GM06990 (cell line): ENCODE measurements at regions not wholly inside any gene's neighbourhood (a gene's known extent, or its start where the extent isn't known, plus 50 kb on each side); places are given as distances from the start of the nearest gene placed in this dataset.

Experiments used
- DNase-seq: peaks from one replicate; pipeline ENCODE4 v3.0.0-alpha.2; 2011; ENCODE audit not compliant: insufficient read length; ENCODE audit errors: extremely low read depth
- H3K27me3 ChIP-seq: replicated peaks from 2 replicates; pipeline ENCODE4 v1.6.0; 2011; ENCODE audit warnings: low read length; ENCODE audit not compliant: control insufficient read depth, insufficient read depth
- H3K36me3 ChIP-seq: 2 replicates; pipeline ENCODE4 v1.5.1; 2011; ENCODE audit warnings: low read length; ENCODE audit not compliant: control insufficient read depth, insufficient read depth
- H3K4me3 ChIP-seq: replicated peaks from 2 replicates; pipeline ENCODE4 v1.5.1; 2011; ENCODE audit warnings: low read depth, mild to moderate bottlenecking, control low read depth, low read length
- CTCF ChIP-seq: IDR thresholded peaks from 2 replicates; pipeline ENCODE4 v1.5.1; 2011; ENCODE audit warnings: low read length, control low read depth, mild to moderate bottlenecking, inconsistent platforms; ENCODE audit not compliant: insufficient read depth, poor library complexity, severe bottlenecking

GRCh38 chr17:68169840-68170239, 78.0 kb upstream of the AMZ2 start:
- Histone ChIP-seq H3K36me3 (no peaks in the 10 kb centered on the region), H3K27me3 (no peaks in the 10 kb centered on the region), H3K4me3 (no peak overlapping the region)
- no peak for TF ChIP-seq CTCF
- no peak for DNase-seq

- no peaks in the 10 kb centered on the region for H3K27me3 ChIP-seq
- no peak for TF ChIP-seq CTCF
- H3K36me3 ChIP-seq: no peaks in the 10 kb centered on the region
- H3K4me3 ChIP-seq: no peak overlapping the region
- DNase-seq: no peak
These were observed 77.6 kb upstream of the AMZ2 start for GRCh38 chr17:68170246-68170645.

GRCh38 chr17:68172461-68172954, 75.3 kb upstream of the AMZ2 start:
- H3K27me3 ChIP-seq: no peaks in the 10 kb centered on the region
- H3K4me3 ChIP-seq: no peak overlapping the region
- no peaks in the 10 kb centered on the region for H3K36me3 ChIP-seq
- DNase-seq: no peak
- TF ChIP-seq CTCF: peak; percentile 98

GRCh38 chr17:68175416-68175815, 72.4 kb upstream of the AMZ2 start:
- no peak for DNase-seq
- H3K4me3 ChIP-seq: no peak overlapping the region
- TF ChIP-seq CTCF: no peak
- H3K27me3 ChIP-seq: no peaks in the 10 kb centered on the region
- H3K36me3 ChIP-seq: no peaks in the 10 kb centered on the region

- no peaks in the 10 kb centered on the region for H3K36me3 ChIP-seq
- no peak for TF ChIP-seq CTCF
- no peaks in the 10 kb centered on the region for H3K27me3 ChIP-seq
- H3K4me3 ChIP-seq: no peak overlapping the region
- no peak for DNase-seq
These were observed 71.9 kb upstream of the AMZ2 start for GRCh38 chr17:68175905-68176304.

- no peaks in the 10 kb centered on the region for H3K27me3 ChIP-seq
- no peak overlapping the region for H3K4me3 ChIP-seq
- DNase-seq: no peak
These were observed 71.1 kb upstream of the AMZ2 start for GRCh38 chr17:68176718-68177117.

More at GRCh38 chr17:68176718-68177117, 71.1 kb upstream of the AMZ2 start:
- no peaks in the 10 kb centered on the region for H3K36me3 ChIP-seq
- no peak for TF ChIP-seq CTCF
